IMR-90 (cell line): ENCODE measurements at regions not wholly inside any gene's neighbourhood (a gene's known extent, or its start where the extent isn't known, plus 50 kb on each side); places are given as distances from the start of the nearest gene placed in this dataset.
A peak's percentile ranks its signal among the peaks of the same experiment; 100 is the strongest.
"Not testable (repeated sequence)": the region's sequence is repeated elsewhere in the genome, so short reads cannot be mapped to it uniquely, and the experiment has no call there.

ENCODE experiments used
- ATAC-seq: fragments of 200-7000 bp; cut with Tn5 transposase; 2 replicates; pipeline ENCODE4 v1.9.1; 2020; ENCODE audit warnings: low read depth, mild to moderate bottlenecking, moderate library complexity
- BruUV-seq: library from RNA; stranded (reverse); fragments of 400-500 nt; replicated peaks from 2 replicates; lab custom pipeline; 2021; lab: Mats Ljungman, UMichigan
- CTCF ChIA-PET: fragments of 300-600 bp; formaldehyde crosslinking; extraction: SDS; loops from one replicate; lab custom pipeline; 2021; ENCODE audit warnings: antibody characterized with exemption; lab: Yijun Ruan, JAX
- POLR2A ChIA-PET: fragments of 300-600 bp; sonication (Branson Sonifier 250); formaldehyde crosslinking; loops from one replicate; lab custom pipeline; 2022; ENCODE audit warnings: antibody characterized with exemption; ENCODE audit not compliant: unreplicated experiment; lab: Charles Lee
- DNase-seq: peaks from one replicate; pipeline ENCODE4 v3.0.0; 2013
- H2AFZ ChIP-seq: replicated peaks from 2 replicates; pipeline ENCODE3; 2013; ENCODE audit warnings: low read length, mild to moderate bottlenecking; ENCODE audit not compliant: poor library complexity
- H2AK5ac ChIP-seq: 2 replicates; pipeline ENCODE4 v1.6.1; 2013; ENCODE audit warnings: low read depth, low read length, inconsistent platforms
- H2AK9ac ChIP-seq: replicated peaks from 2 replicates; pipeline ENCODE3; 2013; ENCODE audit warnings: mild to moderate bottlenecking, low read depth, low read length, moderate library complexity; ENCODE audit not compliant: poor library complexity
- H2BK120ac ChIP-seq: 2 replicates; pipeline ENCODE4 v1.6.1; 2013; ENCODE audit warnings: low read depth, low read length, inconsistent platforms
- H2BK15ac ChIP-seq: 3 replicates; pipeline ENCODE4 v1.6.1; 2013; ENCODE audit warnings: low read depth, low read length, inconsistent platforms
- H2BK20ac ChIP-seq: 2 replicates; pipeline ENCODE4 v1.6.1; 2013; ENCODE audit warnings: low read depth, mild to moderate bottlenecking, inconsistent platforms, low read length, moderate library complexity
- H2BK5ac ChIP-seq: 2 replicates; pipeline ENCODE4 v1.6.1; 2013; ENCODE audit warnings: mild to moderate bottlenecking, low read depth, low read length, inconsistent platforms; ENCODE audit not compliant: poor library complexity, severe bottlenecking
- H3K14ac ChIP-seq: replicated peaks from 2 replicates; pipeline ENCODE4 v1.6.1; 2013; ENCODE audit warnings: low read depth, low read length, inconsistent platforms
- H3K18ac ChIP-seq: 2 replicates; pipeline ENCODE4 v1.6.1; 2013; ENCODE audit warnings: low read depth, low read length, control low read depth
- H3K23ac ChIP-seq: 2 replicates; pipeline ENCODE4 v1.6.1; 2013; ENCODE audit warnings: low read depth, low read length, inconsistent platforms
- H3K27ac ChIP-seq: 2 replicates; pipeline ENCODE4 v1.5.1; 2013; ENCODE audit warnings: mild to moderate bottlenecking, control low read depth, low read length; ENCODE audit not compliant: insufficient read depth
- H3K27me3 ChIP-seq: 2 replicates; pipeline ENCODE4 v1.6.1; 2013; ENCODE audit warnings: low read length; ENCODE audit not compliant: control insufficient read depth, insufficient read depth
- H3K36me3 ChIP-seq: 2 replicates; pipeline ENCODE4 v1.6.1; 2013; ENCODE audit warnings: low read length, mixed read lengths; ENCODE audit not compliant: control insufficient read depth, insufficient read depth
- H3K4ac ChIP-seq: 2 replicates; pipeline ENCODE4 v1.6.1; 2013; ENCODE audit warnings: low read depth, low read length, inconsistent platforms
- H3K4me1 ChIP-seq: 2 replicates; pipeline ENCODE4 v1.6.1; 2013; ENCODE audit warnings: low read length, mixed read lengths; ENCODE audit not compliant: control insufficient read depth, insufficient read depth
- H3K4me2 ChIP-seq: 2 replicates; pipeline ENCODE4 v1.6.1; 2013; ENCODE audit warnings: low read depth, mild to moderate bottlenecking, control low read depth, low read length, moderate library complexity
- H3K4me3 ChIP-seq: 2 replicates; pipeline ENCODE4 v1.5.1; 2013; ENCODE audit warnings: low read depth, mild to moderate bottlenecking, control low read depth, low read length, moderate library complexity; ENCODE audit not compliant: insufficient read depth
- H3K56ac ChIP-seq: 2 replicates; pipeline ENCODE4 v1.6.1; 2013; ENCODE audit warnings: low read length, inconsistent platforms; ENCODE audit not compliant: insufficient read depth; ENCODE audit errors: extremely low read depth
- H3K79me1 ChIP-seq, 2 experiments: 2 replicates each; pipeline ENCODE4 v1.6.1; 2013; ENCODE audit warnings: low read length in 2 of 2, inconsistent platforms in 1 of 2, low read depth in 1 of 2
- H3K9ac ChIP-seq: 2 replicates; pipeline ENCODE4 v1.6.1; 2013; ENCODE audit warnings: low read depth, low read length, control low read depth
- H3K9me1 ChIP-seq: 2 replicates; pipeline ENCODE4 v1.6.1; 2013; ENCODE audit warnings: low read length, inconsistent platforms; ENCODE audit not compliant: insufficient read depth
- H3K9me3 ChIP-seq: 2 replicates; pipeline ENCODE4 v1.6.1; 2013; ENCODE audit warnings: low read length; ENCODE audit not compliant: control insufficient read depth, insufficient read depth
- H4K20me1 ChIP-seq: 2 replicates; pipeline ENCODE4 v1.6.1; 2013; ENCODE audit warnings: low read length, inconsistent platforms; ENCODE audit not compliant: insufficient read depth
- H4K5ac ChIP-seq: 2 replicates; pipeline ENCODE4 v1.6.1; 2013; ENCODE audit warnings: mild to moderate bottlenecking, low read depth, low read length, control low read depth
- H4K8ac ChIP-seq, 2 experiments: 2 replicates each; pipeline ENCODE4 v1.6.1; 2013; ENCODE audit warnings: low read depth in 2 of 2, low read length in 2 of 2, control low read depth in 1 of 2, inconsistent platforms in 1 of 2
- H4K91ac ChIP-seq: 2 replicates; pipeline ENCODE4 v1.6.1; 2013; ENCODE audit warnings: low read depth, low read length, inconsistent platforms; ENCODE audit not compliant: insufficient read depth
- WGBS, 2 experiments: methylation state at CpG; one replicate each; pipeline versions ENCODE4 v1.1.5 to v1.1.7; 2013; ENCODE audit warnings: missing lambda C conversion rate in 2 of 2; ENCODE audit not compliant: insufficient read length in 1 of 2; ENCODE audit errors: extremely low coverage in 2 of 2; 5-methylcytosine and 5-hydroxymethylcytosine counted together
- dilution Hi-C: fragments of 300-500 bp; cut with HindIII; formaldehyde crosslinking; loops from one replicate; pipeline ENCODE4 v1.14.3; 2018; ENCODE audit warnings: low sequenced_read_pairs; ENCODE audit not compliant: unreplicated experiment
- in situ Hi-C: fragments of 300-500 bp; cut with MboI; formaldehyde crosslinking; loops from 3 replicates; pipeline ENCODE4 v1.14.3; 2019; ENCODE audit warnings: low sequenced_read_pairs, inconsistent platforms, mixed read lengths
- intact Hi-C: fragments of 100-400 bp; cut with micrococcal nuclease; formaldehyde crosslinking; loops from 2 replicates; pipeline ENCODE4 v1.10.0; 2022

DNA sequence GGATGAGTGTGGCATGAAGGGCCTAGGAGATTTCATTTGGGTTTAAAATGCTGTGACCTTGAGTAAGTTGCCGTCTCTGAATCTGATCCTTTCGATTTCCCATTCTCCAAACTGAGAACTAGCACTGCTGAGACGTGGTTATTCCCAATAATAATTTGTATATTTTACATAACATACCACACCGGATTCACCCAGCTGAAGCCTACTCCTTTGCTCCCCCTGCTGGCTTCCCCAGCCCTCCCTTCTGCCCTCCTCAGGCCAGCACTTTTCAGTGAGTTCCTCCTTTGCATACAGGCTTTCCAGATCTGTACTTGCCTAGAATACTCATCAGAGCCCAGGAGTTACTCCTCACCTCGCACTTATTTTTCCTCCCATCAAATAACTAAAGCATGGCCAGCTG is 255.1 kb downstream of the OR4F29 start:
- H3K23ac ChIP-seq, H2AK9ac ChIP-seq, H2BK120ac ChIP-seq, H3K36me3 ChIP-seq, H4K5ac ChIP-seq, H3K4me2 ChIP-seq, H3K27ac ChIP-seq, H3K18ac ChIP-seq, H3K79me1 ChIP-seq, DNase-seq, in situ Hi-C loops, H2AK5ac ChIP-seq, H4K20me1 ChIP-seq, H3K27me3 ChIP-seq, H4K8ac ChIP-seq, BruUV-seq, H3K9me3 ChIP-seq, H2BK20ac ChIP-seq, H3K9me1 ChIP-seq, H3K14ac ChIP-seq, H2AFZ ChIP-seq, H2BK15ac ChIP-seq, CTCF ChIA-PET, H2BK5ac ChIP-seq, H3K4ac ChIP-seq, H4K91ac ChIP-seq, H3K9ac ChIP-seq, H3K4me3 ChIP-seq, H3K56ac ChIP-seq, POLR2A ChIA-PET, intact Hi-C loops, dilution Hi-C loops, H3K4me1 ChIP-seq: not testable (repeated sequence)
- peak; percentile 56 for ATAC-seq
- WGBS, 2 experiments: no CpG with 5 or more reads among the region's 5 CpGs

DNA sequence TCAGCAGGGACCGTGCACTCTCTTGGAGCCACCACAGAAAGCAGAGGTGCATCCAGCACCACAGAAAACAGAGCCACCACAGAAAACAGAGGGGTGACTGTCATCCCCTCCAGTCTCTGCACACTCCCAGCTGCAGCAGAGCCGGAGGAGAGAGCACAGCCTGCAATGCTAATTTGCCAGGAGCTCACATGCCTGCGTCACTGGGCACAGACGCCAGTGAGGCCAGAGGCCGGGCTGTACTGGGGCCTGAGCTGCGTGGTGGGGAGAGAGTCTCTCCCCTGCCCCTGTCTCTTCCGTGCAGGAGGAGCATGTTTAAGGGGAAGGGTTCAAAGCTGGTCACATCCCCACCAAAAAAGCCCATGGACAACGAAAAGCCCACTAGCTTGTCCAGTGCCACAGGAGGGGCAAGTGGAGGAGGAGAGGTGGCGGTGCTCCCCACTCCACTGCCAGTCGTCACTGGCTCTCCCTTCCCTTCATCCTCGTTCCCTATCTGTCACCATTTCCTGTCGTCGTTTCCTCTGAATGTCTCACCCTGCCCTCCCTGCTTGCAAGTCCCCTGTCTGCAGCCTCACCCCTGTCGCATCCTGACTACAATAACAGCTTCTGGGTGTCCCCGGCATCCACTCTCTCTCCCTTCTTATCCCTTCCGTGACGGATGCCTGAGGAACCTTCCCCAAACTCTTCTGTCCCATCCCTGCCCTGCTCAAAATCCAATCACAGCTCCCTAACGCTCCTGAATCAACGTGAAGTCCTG is 260.0 kb downstream of the OR4F29 start:
- H2BK5ac ChIP-seq, CTCF ChIA-PET, H2BK120ac ChIP-seq, H3K23ac ChIP-seq, H3K4me1 ChIP-seq, H3K14ac ChIP-seq, H3K4ac ChIP-seq, H3K4me2 ChIP-seq, H4K91ac ChIP-seq, dilution Hi-C loops, BruUV-seq, H3K79me1 ChIP-seq, H4K8ac ChIP-seq, H2AK5ac ChIP-seq, H3K9me3 ChIP-seq, POLR2A ChIA-PET, H3K18ac ChIP-seq, intact Hi-C loops, H3K36me3 ChIP-seq, H3K9me1 ChIP-seq, H2AFZ ChIP-seq, H3K27ac ChIP-seq, H2BK20ac ChIP-seq, H3K27me3 ChIP-seq, H2BK15ac ChIP-seq, ATAC-seq, H4K20me1 ChIP-seq, H3K56ac ChIP-seq, in situ Hi-C loops, H3K9ac ChIP-seq, H3K4me3 ChIP-seq, H4K5ac ChIP-seq, H2AK9ac ChIP-seq: not testable (repeated sequence)
- peak; percentile 3 for DNase-seq
- no CpG with 5 or more reads among the region's 19 CpGs for WGBS, 2 experiments
